GM12878 (cell line): ENCODE measurements at regions not wholly inside any gene's neighbourhood (a gene's known extent, or its start where the extent isn't known, plus 50 kb on each side); places are given as distances from the start of the nearest gene placed in this dataset.

Experiments used
- ATAC-seq: fragments of 200-7000 bp; cut with Tn5 transposase; 3 replicates; pipeline ENCODE4 v1.9.1; 2020; ENCODE audit warnings: mild to moderate bottlenecking, moderate library complexity
- BruUV-seq: library from RNA; stranded (reverse); fragments of 400-500 nt; replicated peaks from 2 replicates; lab custom pipeline; 2021; lab: Mats Ljungman, UMichigan
- CTCF ChIA-PET: fragments of 300-600 bp; sonication (Branson Sonifier 250); formaldehyde crosslinking; extraction: SDS; loops from one replicate; lab custom pipeline; 2021; ENCODE audit warnings: inconsistent platforms; lab: Yijun Ruan, JAX
- POLR2A ChIA-PET: fragments of 350-600 bp; formaldehyde crosslinking; extraction: SDS; loops from one replicate; lab custom pipeline; 2021; ENCODE audit warnings: inconsistent platforms; lab: Charles Lee
- RAD21 ChIA-PET: fragments of 300-600 bp; sonication (Branson Sonifier 250); formaldehyde crosslinking; loops from one replicate; lab custom pipeline; 2023; ENCODE audit warnings: antibody characterized with exemption; ENCODE audit not compliant: unreplicated experiment; lab: Charles Lee
- SMC1A ChIA-PET: fragments of 300-600 bp; sonication (Branson Sonifier 250); formaldehyde crosslinking; loops from one replicate; lab custom pipeline; 2023; ENCODE audit not compliant: unreplicated experiment, uncharacterized antibody; lab: Charles Lee
- DNase-seq: peaks from one replicate; pipeline ENCODE4 v3.0.0-alpha.2; 2011; ENCODE audit warnings: low read depth, low spot score
- FAIRE-seq: peaks from 3 replicates; lab custom pipeline; 2011; peaks lifted over from hg19 to GRCh38; lab: Jason Lieb, UNC
- H2AFZ ChIP-seq: 2 replicates; pipeline ENCODE4 v1.6.0; 2011; ENCODE audit warnings: low read depth, low read length, control low read depth; ENCODE audit not compliant: control insufficient read depth
- H3K27ac ChIP-seq: 2 replicates; pipeline ENCODE4 v1.5.1; 2011; ENCODE audit warnings: control low read depth; ENCODE audit not compliant: control insufficient read depth, insufficient read depth
- H3K27me3 ChIP-seq, 2 experiments: replicated peaks in 1 of 2; 2 replicates each; pipeline versions ENCODE4 v1.6.0 to v1.6.1; 2011; ENCODE audit warnings: low read length in 1 of 2; ENCODE audit not compliant: control insufficient read depth in 2 of 2, insufficient read depth in 2 of 2
- H3K36me3 ChIP-seq, 2 experiments: 2 replicates each; pipeline ENCODE4 v1.5.1; 2011; ENCODE audit warnings: low read length in 1 of 2; ENCODE audit not compliant: control insufficient read depth in 2 of 2, insufficient read depth in 2 of 2
- H3K4me1 ChIP-seq: 2 replicates; pipeline ENCODE4 v1.6.1; 2011; ENCODE audit warnings: mild to moderate bottlenecking, low read length, moderate library complexity, mixed read lengths; ENCODE audit not compliant: control insufficient read depth, insufficient read depth
- H3K4me2 ChIP-seq: 2 replicates; pipeline ENCODE4 v1.6.0; 2011; ENCODE audit warnings: control low read depth; ENCODE audit not compliant: control insufficient read depth, insufficient read depth
- H3K4me3 ChIP-seq: fragments of 200-600 bp; sonication (generic); 2 replicates; pipeline ENCODE4 v1.5.1; 2016
- H3K79me2 ChIP-seq: 2 replicates; pipeline ENCODE4 v1.6.0; 2011; ENCODE audit warnings: low read length; ENCODE audit not compliant: control insufficient read depth, insufficient read depth
- H3K9ac ChIP-seq: 2 replicates; pipeline ENCODE4 v1.8.0; 2011; ENCODE audit warnings: low read length, control low read depth, mixed read lengths; ENCODE audit not compliant: control insufficient read depth, insufficient read depth
- H3K9me3 ChIP-seq: replicated peaks from 3 replicates; pipeline ENCODE4 v1.5.1; 2011; ENCODE audit warnings: mild to moderate bottlenecking, low read length; ENCODE audit not compliant: control insufficient read depth, insufficient read depth
- H4K20me1 ChIP-seq: 2 replicates; pipeline ENCODE4 v1.6.0; 2011; ENCODE audit not compliant: control insufficient read depth, insufficient read depth
- ASH2L ChIP-seq: fragments of 300-600, 200-600 bp; sonication (generic); IDR thresholded peaks from 2 replicates; pipeline ENCODE4 v1.6.1; 2017; ENCODE audit warnings: low read depth, mild to moderate bottlenecking, borderline replicate concordance
- BMI1 ChIP-seq: fragments of 450-650 bp; IDR thresholded peaks from 2 replicates; pipeline ENCODE4 v1.6.1; 2016; ENCODE audit warnings: mild to moderate bottlenecking, moderate library complexity, borderline replicate concordance
- CHD1 ChIP-seq: IDR thresholded peaks from 2 replicates; pipeline ENCODE4 v1.6.1; 2012; ENCODE audit warnings: low read depth, low read length, improper control_type of control experiment
- DPF2 ChIP-seq: fragments of 450-650 bp; IDR thresholded peaks from 2 replicates; pipeline ENCODE4 v1.6.1; 2017; ENCODE audit warnings: mild to moderate bottlenecking
- KAT2A ChIP-seq: conservative IDR thresholded peaks from 2 replicates; pipeline ENCODE4 v1.6.1; 2011; ENCODE audit warnings: low read depth, low read length; ENCODE audit not compliant: control insufficient read depth
- MXI1 ChIP-seq: fragments of 150-350 bp; IDR thresholded peaks from 2 replicates; pipeline ENCODE4 v1.6.1; 2011; ENCODE audit warnings: low read depth, mild to moderate bottlenecking, inconsistent platforms, low read length, improper control_type of control experiment
- NFYB ChIP-seq: IDR thresholded peaks from 2 replicates; pipeline ENCODE4 v1.6.1; 2011; ENCODE audit warnings: low read depth, mild to moderate bottlenecking, low read length, improper control_type of control experiment, moderate library complexity; ENCODE audit not compliant: insufficient read depth
- NR2C1 ChIP-seq: fragments of 450-650 bp; IDR thresholded peaks from 2 replicates; pipeline ENCODE4 v1.6.1; 2017; ENCODE audit warnings: antibody characterized with exemption, mild to moderate bottlenecking, moderate library complexity
- PRDM15 ChIP-seq: fragments of 450-650 bp; formaldehyde crosslinking; IDR thresholded peaks from 2 replicates; pipeline ENCODE4 v1.4.0; 2020; ENCODE audit warnings: mild to moderate bottlenecking, moderate library complexity
- RFX5 ChIP-seq: IDR thresholded peaks from 2 replicates; pipeline ENCODE4 v1.6.1; 2011; ENCODE audit warnings: low read depth, low read length, improper control_type of control experiment
- STAT3 ChIP-seq: IDR thresholded peaks from 2 replicates; pipeline ENCODE4 v1.6.1; 2011; ENCODE audit warnings: low read depth, low read length, improper control_type of control experiment
- TCF3 ChIP-seq: IDR thresholded peaks from 2 replicates; pipeline ENCODE4 v1.6.1; 2012; ENCODE audit warnings: low read depth, mild to moderate bottlenecking, low read length, borderline replicate concordance; ENCODE audit not compliant: insufficient read depth
- WRNIP1 ChIP-seq: IDR thresholded peaks from 2 replicates; pipeline ENCODE4 v1.6.1; 2011; ENCODE audit warnings: low read depth, low read length, improper control_type of control experiment, borderline replicate concordance
- ZNF274 ChIP-seq: IDR thresholded peaks from one replicate; pipeline ENCODE4 v1.8.0; 2011; ENCODE audit not compliant: insufficient read length, insufficient read depth
- ZNF622 ChIP-seq: fragments of 450-650 bp; IDR thresholded peaks from 2 replicates; pipeline ENCODE4 v1.6.1; 2017; ENCODE audit warnings: mild to moderate bottlenecking, inconsistent platforms
- ZZZ3 ChIP-seq: IDR thresholded peaks from 2 replicates; pipeline ENCODE4 v1.6.1; 2011; ENCODE audit warnings: low read depth; ENCODE audit not compliant: control insufficient read depth, insufficient read length
- WGBS: methylation state at CpG from one replicate; pipeline ENCODE4 v1.1.6; 2016; ENCODE audit warnings: low lambda C conversion rate; ENCODE audit not compliant: insufficient replicate concordance, insufficient coverage; ENCODE audit errors: missing lambda C conversion rate; 5-methylcytosine and 5-hydroxymethylcytosine counted together
- in situ Hi-C: fragments of 300-500 bp; cut with MboI; formaldehyde crosslinking; loops from 9 replicates; pipeline ENCODE4 v1.14.3; 2018; ENCODE audit warnings: mixed read lengths
- intact Hi-C: fragments of 100-400 bp; cut with micrococcal nuclease; formaldehyde crosslinking; loops from one replicate; pipeline ENCODE4 v1.14.2; 2022; ENCODE audit not compliant: unreplicated experiment
- TF ChIP-seq, protein P1 (sequence below): IDR thresholded peaks from 2 replicates; pipeline ENCODE4 v1.6.1; 2012; ENCODE audit warnings: low read depth, low read length, improper control_type of control experiment
- TF ChIP-seq, protein P2 (sequence below): fragments of 450-650 bp; conservative IDR thresholded peaks from 2 replicates; pipeline ENCODE4 v1.6.1; 2017; ENCODE audit warnings: mild to moderate bottlenecking, moderate library complexity

DNA sequence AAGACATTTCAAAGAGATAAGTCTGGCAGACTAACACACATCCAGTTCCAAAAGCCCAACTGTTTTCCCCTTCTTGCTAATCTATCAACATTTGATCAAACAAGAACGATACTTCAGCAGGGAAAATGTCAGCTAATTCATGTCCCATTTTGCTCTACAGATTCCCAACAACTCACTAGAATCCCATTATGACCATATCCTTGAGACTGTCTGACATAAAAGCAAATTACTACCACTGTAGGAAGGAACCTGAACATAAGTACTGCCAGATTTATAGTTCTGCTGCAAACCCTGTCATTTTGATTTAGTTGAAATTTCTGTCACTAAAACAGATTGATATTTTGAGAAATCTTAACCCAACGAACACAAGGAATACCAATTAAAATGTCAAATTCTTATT, 193.0 kb upstream of the REG3G start:
- DNase-seq: no peak
- Histone ChIP-seq H3K9ac (no peak overlapping the region), H3K4me2 (no peak overlapping the region), H3K27me3 (no peaks in the 10 kb centered on the region), H3K9me3 (no peaks in the 10 kb centered on the region; the same call in 2 of the 3 replicates), H3K4me1 (no peaks in the 10 kb centered on the region), H3K79me2 (no peaks in the 10 kb centered on the region), H2AFZ (no peak overlapping the region), H3K27ac (no peak overlapping the region), H3K36me3 (no peaks in the 10 kb centered on the region), H4K20me1 (no peaks in the 10 kb centered on the region), H3K4me3 (no peak overlapping the region)
- ChIA-PET POLR2A (no interaction called here), CTCF (no interaction called here), SMC1A (no interaction called here), RAD21 (no interaction called here)
- WGBS: 0% methylated on average over 2 of the region's 2 CpGs
- no TSS peak for BruUV-seq
- no peak for FAIRE-seq
- ATAC-seq: no peak
- intact Hi-C loops (no loop called here), in situ Hi-C loops (no loop called here)
- TF ChIP-seq TCF3: no peak
- TF ChIP-seq ASH2L: no peak
- TF ChIP-seq KAT2A: no peak
- no peak for TF ChIP-seq ZNF622
- TF ChIP-seq ZNF274: no peak
- TF ChIP-seq PRDM15 (CRISPR knock-in tag): no peak
- TF ChIP-seq, protein P1, sequence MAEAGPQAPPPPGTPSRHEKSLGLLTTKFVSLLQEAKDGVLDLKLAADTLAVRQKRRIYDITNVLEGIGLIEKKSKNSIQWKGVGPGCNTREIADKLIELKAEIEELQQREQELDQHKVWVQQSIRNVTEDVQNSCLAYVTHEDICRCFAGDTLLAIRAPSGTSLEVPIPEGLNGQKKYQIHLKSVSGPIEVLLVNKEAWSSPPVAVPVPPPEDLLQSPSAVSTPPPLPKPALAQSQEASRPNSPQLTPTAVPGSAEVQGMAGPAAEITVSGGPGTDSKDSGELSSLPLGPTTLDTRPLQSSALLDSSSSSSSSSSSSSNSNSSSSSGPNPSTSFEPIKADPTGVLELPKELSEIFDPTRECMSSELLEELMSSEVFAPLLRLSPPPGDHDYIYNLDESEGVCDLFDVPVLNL: no peak
- no peak for TF ChIP-seq DPF2
- TF ChIP-seq ZZZ3: no peak
- TF ChIP-seq NFYB: no peak
- no peak for TF ChIP-seq WRNIP1
- TF ChIP-seq STAT3: no peak
- no peak for TF ChIP-seq CHD1
- no peak for TF ChIP-seq RFX5
- TF ChIP-seq, protein P2, sequence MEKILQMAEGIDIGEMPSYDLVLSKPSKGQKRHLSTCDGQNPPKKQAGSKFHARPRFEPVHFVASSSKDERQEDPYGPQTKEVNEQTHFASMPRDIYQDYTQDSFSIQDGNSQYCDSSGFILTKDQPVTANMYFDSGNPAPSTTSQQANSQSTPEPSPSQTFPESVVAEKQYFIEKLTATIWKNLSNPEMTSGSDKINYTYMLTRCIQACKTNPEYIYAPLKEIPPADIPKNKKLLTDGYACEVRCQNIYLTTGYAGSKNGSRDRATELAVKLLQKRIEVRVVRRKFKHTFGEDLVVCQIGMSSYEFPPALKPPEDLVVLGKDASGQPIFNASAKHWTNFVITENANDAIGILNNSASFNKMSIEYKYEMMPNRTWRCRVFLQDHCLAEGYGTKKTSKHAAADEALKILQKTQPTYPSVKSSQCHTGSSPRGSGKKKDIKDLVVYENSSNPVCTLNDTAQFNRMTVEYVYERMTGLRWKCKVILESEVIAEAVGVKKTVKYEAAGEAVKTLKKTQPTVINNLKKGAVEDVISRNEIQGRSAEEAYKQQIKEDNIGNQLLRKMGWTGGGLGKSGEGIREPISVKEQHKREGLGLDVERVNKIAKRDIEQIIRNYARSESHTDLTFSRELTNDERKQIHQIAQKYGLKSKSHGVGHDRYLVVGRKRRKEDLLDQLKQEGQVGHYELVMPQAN: no peak
- no peak for TF ChIP-seq NR2C1
- no peak for TF ChIP-seq BMI1
- TF ChIP-seq MXI1: no peak
